B cell (primary cell): ENCODE measurements at regions not wholly inside any gene's neighbourhood (a gene's known extent, or its start where the extent isn't known, plus 50 kb on each side); places are given as distances from the start of the nearest gene placed in this dataset.

Source experiments
- ATAC-seq: fragments of 200-7000 bp; cut with Tn5 transposase; one replicate; pipeline ENCODE4 v1.10.0; 2021; ENCODE audit warnings: low read depth, mild to moderate bottlenecking, moderate number of reproducible peaks, moderate library complexity
- CTCF ChIA-PET: fragments of 350-600 bp; sonication (Branson Sonifier 250); formaldehyde crosslinking; loops from one replicate; lab custom pipeline; 2021; ENCODE audit warnings: antibody characterized with exemption, inconsistent platforms; lab: Charles Lee
- POLR2A ChIA-PET: fragments of 350-600 bp; sonication (Branson Sonifier 250); formaldehyde crosslinking; loops from one replicate; lab custom pipeline; 2021; ENCODE audit warnings: antibody characterized with exemption; lab: Charles Lee
- DNase-seq: peaks from one replicate; pipeline ENCODE4 v3.0.0; 2013
- H2AFZ ChIP-seq: 2 replicates; pipeline ENCODE4 v1.6.1; 2012; ENCODE audit warnings: mild to moderate bottlenecking, low read depth, low read length; ENCODE audit not compliant: insufficient read depth, poor library complexity, severe bottlenecking
- H3K27ac ChIP-seq, 2 donors: 1 replicate in 1 of 2; 2 replicates in 1 of 2; pipeline ENCODE4 v1.5.1; 2012 to 2013; ENCODE audit warnings: low read length in 2 of 2, mild to moderate bottlenecking in 2 of 2, moderate library complexity in 1 of 2
- H3K27me3 ChIP-seq, 4 experiments: fragments of 200-600 bp in 1 of 4; sonication (generic) in 1 of 4; replicated peaks in 1 of 4; 1 replicate in 2 of 4; 2 replicates in 2 of 4; pipeline versions ENCODE4 v1.6.1 to v1.7.0; 2013 to 2016; ENCODE audit warnings: low read length in 3 of 4, mild to moderate bottlenecking in 2 of 4, mixed read lengths in 1 of 4, moderate library complexity in 1 of 4; ENCODE audit not compliant: insufficient read depth in 4 of 4, control insufficient read depth in 3 of 4; ENCODE audit errors: control extremely low read depth in 1 of 4
- H3K36me3 ChIP-seq, 2 experiments: replicated peaks in 1 of 2; 1 replicate in 1 of 2; 2 replicates in 1 of 2; pipeline versions ENCODE4 v1.6.1 to v1.7.1; 2013; ENCODE audit warnings: low read length in 1 of 2; ENCODE audit not compliant: insufficient read depth in 2 of 2, control insufficient read depth in 1 of 2; ENCODE audit errors: control extremely low read depth in 1 of 2, extremely low read depth in 1 of 2
- H3K4me1 ChIP-seq, 2 donors: fragments of 200-600 bp in 1 of 2; sonication (generic) in 1 of 2; 1 replicate in 1 of 2; 2 replicates in 1 of 2; pipeline versions ENCODE4 v1.5.1 to v1.6.1; 2013 to 2017; ENCODE audit warnings: low read length in 2 of 2; ENCODE audit not compliant: control insufficient read depth in 2 of 2, insufficient read depth in 2 of 2
- H3K4me2 ChIP-seq: replicated peaks from 2 replicates; pipeline ENCODE3; 2012; ENCODE audit warnings: mild to moderate bottlenecking, low read depth, low read length; ENCODE audit not compliant: poor library complexity, severe bottlenecking
- H3K4me3 ChIP-seq, 5 experiments: fragments of 200-600 bp in 1 of 5; sonication (generic) in 1 of 5; 1 replicate in 3 of 5; 2 replicates in 2 of 5; pipeline versions ENCODE4 v1.5.1 to v1.7.0; 2011 to 2016; ENCODE audit warnings: low read length in 4 of 5, mild to moderate bottlenecking in 4 of 5, low read depth in 2 of 5, control low read depth in 1 of 5, moderate library complexity in 1 of 5; ENCODE audit not compliant: insufficient read depth in 1 of 5; ENCODE audit errors: control extremely low read depth in 1 of 5, extremely low read depth in 1 of 5
- H3K79me2 ChIP-seq: fragments of 200-600 bp; sonication (generic); one replicate; pipeline ENCODE4 v1.6.0; 2016; ENCODE audit warnings: low read length; ENCODE audit not compliant: control insufficient read depth, insufficient read depth
- H3K9ac ChIP-seq: fragments of 200-600 bp; sonication (generic); 2 replicates; pipeline ENCODE4 v1.6.1; 2017; ENCODE audit warnings: mild to moderate bottlenecking, low read length, moderate library complexity
- H3K9me3 ChIP-seq, 3 donors: one replicate each; pipeline versions ENCODE4 v1.6.1 to v1.7.1; 2013; ENCODE audit warnings: low read length in 2 of 3; ENCODE audit not compliant: control insufficient read depth in 2 of 3, insufficient read depth in 1 of 3; ENCODE audit errors: control extremely low read depth in 1 of 3
- H4K20me1 ChIP-seq: 2 replicates; pipeline ENCODE4 v1.6.0; 2012; ENCODE audit warnings: mild to moderate bottlenecking, low read length; ENCODE audit not compliant: insufficient read depth, control insufficient read depth, poor library complexity, severe bottlenecking
- H3K27ac Mint-ChIP-seq: one replicate; pipeline ENCODE4 v1.8.0; 2021; ENCODE audit warnings: mixed read lengths
- H3K27me3 Mint-ChIP-seq: one replicate; pipeline ENCODE4 v1.8.0; 2021; ENCODE audit warnings: mixed read lengths
- H3K4me1 Mint-ChIP-seq: one replicate; pipeline ENCODE4 v1.8.0; 2021; ENCODE audit warnings: mixed read lengths
- H3K4me3 Mint-ChIP-seq: one replicate; pipeline ENCODE4 v1.8.0; 2021; ENCODE audit warnings: mixed read lengths
- H3K9me3 Mint-ChIP-seq: one replicate; pipeline ENCODE4 v1.8.0; 2022; ENCODE audit warnings: mixed read lengths; ENCODE audit not compliant: insufficient read depth
- CTCF ChIP-seq: fragments of 200-600 bp; IDR thresholded peaks from one replicate; pipeline ENCODE4 v1.8.0; 2022; ENCODE audit warnings: antibody characterized with exemption, mild to moderate bottlenecking
- EZH2 ChIP-seq: IDR thresholded peaks from 2 replicates; pipeline ENCODE4 v1.6.1; 2012; ENCODE audit warnings: borderline replicate concordance, low read depth, mild to moderate bottlenecking, moderate library complexity, low read length; ENCODE audit not compliant: insufficient read depth, poor library complexity, severe bottlenecking
- WGBS: methylation state at CpG from one replicate; pipeline ENCODE4 v1.1.5; 2013; ENCODE audit warnings: missing lambda C conversion rate; ENCODE audit not compliant: insufficient coverage; 5-methylcytosine and 5-hydroxymethylcytosine counted together
- intact Hi-C: fragments of 100-400 bp; cut with micrococcal nuclease; formaldehyde crosslinking; loops from one replicate; pipeline ENCODE4 v1.10.0; 2022

GRCh38 chr1:219544163-219544846 lies 68.6 kb downstream of the ZC3H11B start:
- POLR2A ChIA-PET: no interaction called here
- Histone ChIP-seq H2AFZ (no peak overlapping the region), H3K27me3 (no peaks in the 10 kb centered on the region), H3K79me2 (no peaks in the 10 kb centered on the region), H3K36me3 (no peaks in the 10 kb centered on the region), H3K4me2 (no peak overlapping the region), H3K4me3 (no peak overlapping the region), H3K27ac (no peak overlapping the region), H3K4me1 (no peaks in the 10 kb centered on the region), H3K9me3 (no peaks in the 10 kb centered on the region), H3K9ac (no peak overlapping the region), H4K20me1 (no peaks in the 10 kb centered on the region)
- 76% methylated on average over 5 of the region's 5 CpGs for WGBS
- Mint-ChIP-seq H3K27me3 (no peaks in the 10 kb centered on the region), H3K4me1 (no peaks in the 10 kb centered on the region), H3K9me3 (no peaks in the 10 kb centered on the region), H3K27ac (no peak overlapping the region), H3K4me3 (no peak overlapping the region)
- intact Hi-C loops: no loop called here
- DNase-seq (no peak), ATAC-seq (no peak)
- TF ChIP-seq CTCF (no peak), EZH2 (no peak)
- CTCF ChIA-PET: no interaction called here

GRCh38 chr1:219542828-219543518 lies 69.9 kb downstream of the ZC3H11B start:
- no peak overlapping the region for H3K4me2 ChIP-seq
- H2AFZ ChIP-seq: no peak overlapping the region
- no peak overlapping the region for H3K4me3 ChIP-seq
- H3K9me3 Mint-ChIP-seq: no peaks in the 10 kb centered on the region
- H3K4me1 ChIP-seq: no peaks in the 10 kb centered on the region
- no peak for ATAC-seq
- H3K27me3 ChIP-seq: no peaks in the 10 kb centered on the region
- H3K36me3 ChIP-seq: no peaks in the 10 kb centered on the region
- DNase-seq: no peak
- intact Hi-C loops: no loop called here
- no peak for TF ChIP-seq EZH2
- TF ChIP-seq CTCF: no peak
- 88% methylated on average over 1 of the region's 5 CpGs for WGBS
- no peaks in the 10 kb centered on the region for H3K27me3 Mint-ChIP-seq
- no peaks in the 10 kb centered on the region for H3K4me1 Mint-ChIP-seq
- H3K27ac ChIP-seq: no peak overlapping the region
- ChIA-PET POLR2A (no interaction called here), CTCF (no interaction called here)
- H3K27ac Mint-ChIP-seq: no peak overlapping the region
- H3K9ac ChIP-seq: no peak overlapping the region
- no peaks in the 10 kb centered on the region for H3K9me3 ChIP-seq
- no peaks in the 10 kb centered on the region for H4K20me1 ChIP-seq
- H3K79me2 ChIP-seq: no peaks in the 10 kb centered on the region
- H3K4me3 Mint-ChIP-seq: no peak overlapping the region
